IPS DF 4.7 (cell line): ENCODE measurements at regions not wholly inside any gene's neighbourhood (a gene's known extent, or its start where the extent isn't known, plus 50 kb on each side); places are given as distances from the start of the nearest gene placed in this dataset.

ENCODE experiments used
- DNase-seq: peaks from one replicate; pipeline ENCODE4 v3.0.0-alpha.2; 2013; ENCODE audit warnings: low spot score; ENCODE audit errors: extremely low read depth

DNA sequence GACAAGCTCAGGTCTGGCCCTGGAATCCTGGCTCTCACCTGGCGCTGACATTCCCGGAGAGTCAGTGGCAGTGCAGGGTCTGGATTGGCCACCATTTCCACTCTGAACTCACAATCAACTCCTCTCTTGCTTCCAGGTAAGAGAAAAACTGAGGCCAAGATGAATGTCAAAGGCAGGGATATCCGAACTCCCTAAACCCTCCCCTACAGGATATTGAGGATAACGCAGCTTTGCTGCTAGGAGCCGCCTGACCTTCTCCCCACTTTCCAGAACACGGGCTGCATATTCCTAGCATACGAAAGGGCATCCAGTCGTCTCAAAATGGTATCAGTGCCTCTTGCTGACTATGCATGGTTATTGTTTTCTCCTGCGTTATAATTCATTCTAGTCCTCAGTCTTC, 473.4 kb downstream of the SOX9 start:
- DNase-seq: no peak
